HCT116 (cell line): ENCODE measurements at regions not wholly inside any gene's neighbourhood (a gene's known extent, or its start where the extent isn't known, plus 50 kb on each side); places are given as distances from the start of the nearest gene placed in this dataset.

Experiments used
- ATAC-seq: fragments of 200-7000 bp; cut with Tn5 transposase; 2 replicates; pipeline ENCODE4 v1.9.1; 2020; ENCODE audit warnings: mild to moderate bottlenecking, moderate library complexity
- BruUV-seq: library from RNA; stranded (reverse); fragments of 400-500 nt; replicated peaks from 2 replicates; lab custom pipeline; 2021; lab: Mats Ljungman, UMichigan
- CTCF ChIA-PET: fragments of 300-600 bp; sonication (Branson Sonifier 250); formaldehyde crosslinking; loops from one replicate; lab custom pipeline; 2021; ENCODE audit warnings: antibody characterized with exemption; lab: Charles Lee
- POLR2A ChIA-PET: fragments of 300-600, 350-600 bp; sonication (Branson Sonifier 250); formaldehyde crosslinking; loops from one replicate; lab custom pipeline; 2021; ENCODE audit warnings: antibody characterized with exemption; lab: Charles Lee
- RAD21 ChIA-PET, 2 experiments: fragments of 300-600 bp; sonication (Branson Sonifier 250); formaldehyde crosslinking; loops; one replicate each; lab custom pipeline; 2023; ENCODE audit warnings: low total read pairs in 2 of 2; ENCODE audit not compliant: uncharacterized antibody in 2 of 2, unreplicated experiment in 2 of 2, low non-redundant PET in 1 of 2; lab: Charles Lee
- DNase-seq: peaks from one replicate; pipeline ENCODE4 v3.0.0-alpha.2; 2010; ENCODE audit warnings: low read depth, low spot score
- H2AFZ ChIP-seq: fragments of 200-600 bp; shearing (Covaris generic), sonication (generic); 2 replicates; pipeline ENCODE4 v1.6.1; 2017; ENCODE audit warnings: low read depth, mixed run types, mixed read lengths, antibody characterized with exemption, low read length; ENCODE audit not compliant: poor library complexity, severe bottlenecking
- H3K27ac ChIP-seq: 2 replicates; pipeline ENCODE4 v1.5.1; 2012; ENCODE audit warnings: low read depth, low read length
- H3K27me3 ChIP-seq: fragments of 200-600 bp; sonication (generic); 2 replicates; pipeline ENCODE4 v1.6.1; 2016; ENCODE audit warnings: mixed run types, low read length, mixed read lengths; ENCODE audit not compliant: insufficient read depth
- H3K36me3 ChIP-seq, 2 experiments: fragments of 200-500 bp in 1 of 2; fragments of 200-600 bp in 1 of 2; sonication (Bioruptor generic) in 1 of 2; sonication (generic) in 1 of 2; 2 replicates each; pipeline versions ENCODE4 v1.5.1 to v1.6.1; 2014 to 2016; ENCODE audit warnings: low read length in 2 of 2, inconsistent platforms in 1 of 2, mixed read lengths in 1 of 2, mixed run types in 1 of 2; ENCODE audit not compliant: insufficient read depth in 2 of 2, control insufficient read depth in 1 of 2
- H3K4me1 ChIP-seq, 2 experiments: fragments of 200-600 bp in 1 of 2; sonication (generic) in 1 of 2; 2 replicates each; pipeline versions ENCODE4 v1.5.1 to v1.6.1; 2012 to 2017; ENCODE audit warnings: low read length in 2 of 2, inconsistent platforms in 1 of 2, mild to moderate bottlenecking in 1 of 2, mixed read lengths in 1 of 2, mixed run types in 1 of 2, moderate library complexity in 1 of 2; ENCODE audit not compliant: insufficient read depth in 2 of 2, control insufficient read depth in 1 of 2
- H3K4me2 ChIP-seq: fragments of 200-600 bp; sonication (generic); 2 replicates; pipeline ENCODE4 v1.6.1; 2017; ENCODE audit warnings: mixed run types, low read length, mixed read lengths
- H3K4me3 ChIP-seq, 2 experiments: fragments of 200-600 bp in 1 of 2; sonication (generic) in 1 of 2; replicated peaks in 1 of 2; 2 replicates each; pipeline ENCODE4 v1.5.1; 2011 to 2016; ENCODE audit warnings: low read length in 2 of 2, control low read depth in 1 of 2, low read depth in 1 of 2, mild to moderate bottlenecking in 1 of 2, mixed read lengths in 1 of 2, mixed run types in 1 of 2
- H3K79me2 ChIP-seq: fragments of 200-600 bp; sonication (generic); 2 replicates; pipeline ENCODE4 v1.6.1; 2017; ENCODE audit warnings: mild to moderate bottlenecking, mixed run types, low read length, moderate library complexity, mixed read lengths; ENCODE audit not compliant: insufficient read depth
- H3K9ac ChIP-seq: fragments of 200-600 bp; sonication (generic); 2 replicates; pipeline ENCODE4 v1.6.1; 2016; ENCODE audit warnings: low read length, mixed read lengths
- H3K9me2 ChIP-seq: fragments of 200-600 bp; sonication (generic), shearing (Covaris generic); 2 replicates; pipeline ENCODE4 v1.6.1; 2017; ENCODE audit warnings: mixed run types, mild to moderate bottlenecking, moderate library complexity; ENCODE audit not compliant: insufficient read depth
- H3K9me3 ChIP-seq, 2 experiments: fragments of 200-500 bp in 1 of 2; fragments of 200-600 bp in 1 of 2; sonication (Bioruptor generic) in 1 of 2; sonication (generic) in 1 of 2; 2 replicates each; pipeline ENCODE4 v1.6.1; 2014 to 2017; ENCODE audit warnings: low read length in 2 of 2, mixed read lengths in 2 of 2, inconsistent platforms in 1 of 2, low read depth in 1 of 2, mild to moderate bottlenecking in 1 of 2, mixed run types in 1 of 2, moderate library complexity in 1 of 2; ENCODE audit not compliant: control insufficient read depth in 1 of 2, insufficient read depth in 1 of 2
- H4K20me1 ChIP-seq: fragments of 200-600 bp; sonication (generic), shearing (Covaris generic); 2 replicates; pipeline ENCODE4 v1.6.1; 2017; ENCODE audit warnings: mixed run types, mild to moderate bottlenecking, moderate library complexity; ENCODE audit not compliant: insufficient read depth
- ATF3 ChIP-seq: IDR thresholded peaks from 2 replicates; pipeline ENCODE4 v1.6.1; 2012
- CBX3 ChIP-seq: IDR thresholded peaks from 2 replicates; pipeline ENCODE4 v1.6.1; 2012; ENCODE audit warnings: low read depth
- CEBPB ChIP-seq: IDR thresholded peaks from 2 replicates; pipeline ENCODE4 v1.6.1; 2012; ENCODE audit warnings: low read depth
- CTCF ChIP-seq, 3 experiments: fragments of 200-600 bp in 1 of 3; sonication (generic) in 1 of 3; IDR thresholded peaks in 2 of 3; conservative IDR thresholded peaks in 1 of 3; 2 replicates each; pipeline ENCODE4 v1.5.1; 2012 to 2017; ENCODE audit warnings: low read depth in 2 of 3, low read length in 2 of 3, antibody characterized with exemption in 1 of 3, borderline replicate concordance in 1 of 3, control low read depth in 1 of 3, mild to moderate bottlenecking in 1 of 3, mixed read lengths in 1 of 3, mixed run types in 1 of 3, moderate library complexity in 1 of 3; ENCODE audit not compliant: insufficient read depth in 1 of 3
- ELF1 ChIP-seq: IDR thresholded peaks from 2 replicates; pipeline ENCODE4 v1.6.1; 2012; ENCODE audit warnings: low read depth, borderline replicate concordance
- EZH2 ChIP-seq: fragments of 200-600 bp; sonication (generic); IDR thresholded peaks from 2 replicates; pipeline ENCODE4 v1.6.1; 2017; ENCODE audit warnings: antibody characterized with exemption, mixed run types
- EZH2phosphoT487 ChIP-seq: fragments of 200-600 bp; IDR thresholded peaks from 2 replicates; pipeline ENCODE4 v1.6.1; 2018; ENCODE audit warnings: antibody characterized with exemption, borderline replicate concordance
- FOSL1 ChIP-seq: IDR thresholded peaks from 2 replicates; pipeline ENCODE4 v1.6.1; 2012; ENCODE audit warnings: low read depth
- MAX ChIP-seq: IDR thresholded peaks from 2 replicates; pipeline ENCODE4 v1.6.1; 2012
- POLR2A ChIP-seq: IDR thresholded peaks from 2 replicates; pipeline ENCODE4 v1.7.0; 2011; ENCODE audit warnings: borderline replicate concordance; ENCODE audit not compliant: insufficient read depth, insufficient read length; ENCODE audit errors: extremely low read depth
- POLR2AphosphoS5 ChIP-seq: IDR thresholded peaks from 2 replicates; pipeline ENCODE4 v1.6.1; 2011; ENCODE audit warnings: mild to moderate bottlenecking, low read depth, low read length, moderate library complexity
- RAD21 ChIP-seq: IDR thresholded peaks from 2 replicates; pipeline ENCODE4 v1.6.1; 2012; ENCODE audit warnings: low read depth, mild to moderate bottlenecking
- REST ChIP-seq: IDR thresholded peaks from 2 replicates; pipeline ENCODE4 v1.6.1; 2012; ENCODE audit warnings: low read depth
- SIN3A ChIP-seq: IDR thresholded peaks from 2 replicates; pipeline ENCODE4 v1.6.1; 2012; ENCODE audit warnings: low read depth
- SP1 ChIP-seq: IDR thresholded peaks from 2 replicates; pipeline ENCODE4 v1.6.1; 2012; ENCODE audit warnings: low read depth
- SRF ChIP-seq: IDR thresholded peaks from 2 replicates; pipeline ENCODE4 v1.6.1; 2012; ENCODE audit warnings: low read depth
- YY1 ChIP-seq: IDR thresholded peaks from 2 replicates; pipeline ENCODE4 v1.6.1; 2011; ENCODE audit warnings: low read length, low read depth, moderate library complexity, mild to moderate bottlenecking; ENCODE audit not compliant: insufficient replicate concordance; ENCODE audit errors: extremely low read depth
- ZBTB33 ChIP-seq: IDR thresholded peaks from 2 replicates; pipeline ENCODE4 v1.6.1; 2011; ENCODE audit warnings: mild to moderate bottlenecking, low read length, moderate library complexity; ENCODE audit not compliant: insufficient replicate concordance; ENCODE audit errors: extremely low read depth
- ZFX ChIP-seq: fragments of 450-650 bp; IDR thresholded peaks from 2 replicates; pipeline ENCODE4 v1.6.1; 2017
- ZNF274 ChIP-seq: fragments of 200-500 bp; sonication (Bioruptor generic); IDR thresholded peaks from 2 replicates; pipeline ENCODE4 v1.6.1; 2014; ENCODE audit warnings: mild to moderate bottlenecking, low read depth, low read length, inconsistent platforms
- intact Hi-C: fragments of 100-400 bp; cut with micrococcal nuclease; formaldehyde crosslinking; loops from 2 replicates; pipeline ENCODE4 v1.10.0; 2022

- intact Hi-C loops: no loop called here
- H3K9me3 ChIP-seq: no peaks in the 10 kb centered on the region
- H3K9ac ChIP-seq: no peak overlapping the region
- TF ChIP-seq EZH2phosphoT487 (no peak), ATF3 (no peak), ELF1 (no peak), CTCF (IDR thresholded peaks at IDR 0.05 in 2 of 3, conservative IDR thresholded peaks at IDR 0.05 in 1 of 3; ENCODE audit: borderline replicate concordance in 1 of 3, insufficient read depth in 1 of 3, low read depth in 2 of 3, low read length in 2 of 3) (no peak), MAX (no peak), RAD21 (no peak), FOSL1 (no peak), SIN3A (no peak), YY1 (no peak), EZH2 (no peak), SRF (no peak), ZBTB33 (no peak), CBX3 (no peak), POLR2AphosphoS5 (no peak), SP1 (no peak), ZNF274 (no peak), REST (no peak), ZFX (no peak), POLR2A (no peak), CEBPB (no peak)
- TF ChIP-seq, all 23 proteins: peak for 0
- no peak overlapping the region for H3K27ac ChIP-seq
- RAD21 ChIA-PET: no interaction called here
- no peak overlapping the region for H3K4me2 ChIP-seq
- H3K36me3 ChIP-seq: no peaks in the 10 kb centered on the region
- H2AFZ ChIP-seq: no peak overlapping the region
- POLR2A ChIA-PET: no interaction called here
- no peaks in the 10 kb centered on the region for H3K9me2 ChIP-seq
- H3K79me2 ChIP-seq: no peaks in the 10 kb centered on the region
- H3K27me3 ChIP-seq: no peaks in the 10 kb centered on the region
- no peaks in the 10 kb centered on the region for H3K4me1 ChIP-seq
- ATAC-seq (no peak), DNase-seq (no peak)
- CTCF ChIA-PET: no interaction called here
- H3K4me3 ChIP-seq: no peak overlapping the region
- H4K20me1 ChIP-seq: no peaks in the 10 kb centered on the region
- no TSS peak for BruUV-seq
Measured at GRCh38 chr1:229002037-229002436, 266.8 kb downstream of the RHOU start.
